ENCODE measurements at regions not wholly inside any gene's neighbourhood (a gene's known extent, or its start where the extent isn't known, plus 50 kb on each side); places are given as distances from the start of the nearest gene placed in this dataset.

GRCh38 chr22:48173061-48173772, 1410.8 kb downstream of the TBC1D22A start:
- no peak for DNase-seq (ENCODE audit: low read depth in 4 of 4, low spot score in 2 of 4)

GRCh38 chr22:48171271-48171691, 1408.8 kb downstream of the TBC1D22A start:
- no peak for DNase-seq (ENCODE audit: low read depth in 4 of 4, low spot score in 2 of 4)

GRCh38 chr22:48169227-48169626, 1406.8 kb downstream of the TBC1D22A start:
- DNase-seq (ENCODE audit: low read depth in 4 of 4, low spot score in 2 of 4), result no peak

- no peak for DNase-seq (ENCODE audit: low read depth in 4 of 4, low spot score in 2 of 4)
These were observed 1404.8 kb downstream of the TBC1D22A start for GRCh38 chr22:48167238-48167637.

GRCh38 chr22:48161298-48161697, 1398.8 kb downstream of the TBC1D22A start:
- DNase-seq (ENCODE audit: low read depth in 4 of 4, low spot score in 2 of 4), result no peak

- no peak for DNase-seq (ENCODE audit: low read depth in 4 of 4, low spot score in 2 of 4)
These were observed 1395.2 kb downstream of the TBC1D22A start for GRCh38 chr22:48157676-48158075.

- DNase-seq (ENCODE audit: low read depth in 4 of 4, low spot score in 2 of 4), result no peak
These were observed 1394.3 kb downstream of the TBC1D22A start for GRCh38 chr22:48156603-48157355.

- no peak for DNase-seq (ENCODE audit: low read depth in 4 of 4, low spot score in 2 of 4)
These were observed 1393.0 kb downstream of the TBC1D22A start for GRCh38 chr22:48155446-48155845.

- no peak for DNase-seq (ENCODE audit: low read depth in 4 of 4, low spot score in 2 of 4)
These were observed 1392.4 kb downstream of the TBC1D22A start for GRCh38 chr22:48154943-48155240.

GRCh38 chr22:48154169-48154942, 1391.9 kb downstream of the TBC1D22A start:
- no peak for DNase-seq (ENCODE audit: low read depth in 4 of 4, low spot score in 2 of 4)

GRCh38 chr22:48153726-48154125, 1391.3 kb downstream of the TBC1D22A start:
- DNase-seq (ENCODE audit: low read depth in 4 of 4, low spot score in 2 of 4), result no peak

- DNase-seq (ENCODE audit: low read depth in 4 of 4, low spot score in 2 of 4), result no peak
These were observed 1390.5 kb downstream of the TBC1D22A start for GRCh38 chr22:48152916-48153315.

GRCh38 chr22:48152164-48152775, 1389.8 kb downstream of the TBC1D22A start:
- DNase-seq (ENCODE audit: low read depth in 4 of 4, low spot score in 2 of 4), result no peak

- no peak for DNase-seq (ENCODE audit: low read depth in 4 of 4, low spot score in 2 of 4)
These were observed 1389.2 kb downstream of the TBC1D22A start for GRCh38 chr22:48151641-48152040.

- no peak for DNase-seq (ENCODE audit: low read depth in 4 of 4, low spot score in 2 of 4)
These were observed 1385.4 kb downstream of the TBC1D22A start for GRCh38 chr22:48147831-48148230.

GRCh38 chr22:48147404-48147803, 1385.0 kb downstream of the TBC1D22A start:
- DNase-seq (ENCODE audit: low read depth in 4 of 4, low spot score in 2 of 4), result no peak

- DNase-seq (ENCODE audit: low read depth in 4 of 4, low spot score in 2 of 4), result no peak
These were observed 1384.0 kb downstream of the TBC1D22A start for GRCh38 chr22:48146426-48146825.

GRCh38 chr22:48145738-48146137, 1383.3 kb downstream of the TBC1D22A start:
- DNase-seq (ENCODE audit: low read depth in 4 of 4, low spot score in 2 of 4), result no peak

GRCh38 chr22:48144318-48144717, 1381.9 kb downstream of the TBC1D22A start:
- no peak for DNase-seq (ENCODE audit: low read depth in 4 of 4, low spot score in 2 of 4)

GRCh38 chr22:48143856-48144255, 1381.4 kb downstream of the TBC1D22A start:
- no peak for DNase-seq (ENCODE audit: low read depth in 4 of 4, low spot score in 2 of 4)

GRCh38 chr22:48142388-48142787, 1379.9 kb downstream of the TBC1D22A start:
- no peak for DNase-seq (ENCODE audit: low read depth in 4 of 4, low spot score in 2 of 4)

Measured in left renal cortex interstitium (tissue), 4 donors.